ENCODE measurements at regions not wholly inside any gene's neighbourhood (a gene's known extent, or its start where the extent isn't known, plus 50 kb on each side); places are given as distances from the start of the nearest gene placed in this dataset.
A peak's percentile ranks its signal among the peaks of the same experiment; 100 is the strongest.

GRCh38 chr13:99803141-99803540 lies 168.4 kb downstream of the ZIC5 start:
- H3K9ac ChIP-seq (ENCODE audit: low read depth, low read length): no peak overlapping the region
- no peak overlapping the region for H3K4me3 ChIP-seq (ENCODE audit: low read depth, low read length)
- peaks cover 51% of the 10 kb centered on the region for H3K4me1 ChIP-seq (ENCODE audit: control insufficient read depth, insufficient read depth, low read length)
- H3K27ac ChIP-seq (ENCODE audit: low read depth, low read length): no peak overlapping the region
- H3K9me3 ChIP-seq (ENCODE audit: control insufficient read depth, insufficient read depth, low read length): no peaks in the 10 kb centered on the region
- no peaks in the 10 kb centered on the region for H3K27me3 ChIP-seq (ENCODE audit: control insufficient read depth, insufficient read depth, low read length)
- no peaks in the 10 kb centered on the region for H3K36me3 ChIP-seq (ENCODE audit: control insufficient read depth, insufficient read depth, low read length)

- no peaks in the 10 kb centered on the region for H3K9me3 ChIP-seq (ENCODE audit: control insufficient read depth, insufficient read depth, low read length)
- no peaks in the 10 kb centered on the region for H3K27me3 ChIP-seq (ENCODE audit: control insufficient read depth, insufficient read depth, low read length)
- peaks cover 58% of the 10 kb centered on the region for H3K4me1 ChIP-seq (ENCODE audit: control insufficient read depth, insufficient read depth, low read length)
- no peak overlapping the region for H3K27ac ChIP-seq (ENCODE audit: low read depth, low read length)
- H3K4me3 ChIP-seq (ENCODE audit: low read depth, low read length): no peak overlapping the region
- no peak overlapping the region for H3K9ac ChIP-seq (ENCODE audit: low read depth, low read length)
- H3K36me3 ChIP-seq (ENCODE audit: control insufficient read depth, insufficient read depth, low read length): no peaks in the 10 kb centered on the region
These were observed 169.2 kb downstream of the ZIC5 start for GRCh38 chr13:99802416-99802815.

- H3K27me3 ChIP-seq (ENCODE audit: control insufficient read depth, insufficient read depth, low read length): no peaks in the 10 kb centered on the region
- no peak overlapping the region for H3K4me3 ChIP-seq (ENCODE audit: low read depth, low read length)
- peaks cover 62% of the 10 kb centered on the region for H3K4me1 ChIP-seq (ENCODE audit: control insufficient read depth, insufficient read depth, low read length)
- H3K36me3 ChIP-seq (ENCODE audit: control insufficient read depth, insufficient read depth, low read length): no peaks in the 10 kb centered on the region
- H3K9me3 ChIP-seq (ENCODE audit: control insufficient read depth, insufficient read depth, low read length): no peaks in the 10 kb centered on the region
- no peak overlapping the region for H3K27ac ChIP-seq (ENCODE audit: low read depth, low read length)
- no peak overlapping the region for H3K9ac ChIP-seq (ENCODE audit: low read depth, low read length)
These were observed 170.6 kb downstream of the ZIC5 start for GRCh38 chr13:99800951-99801350.

GRCh38 chr13:99800011-99800410 lies 171.6 kb downstream of the ZIC5 start:
- no peaks in the 10 kb centered on the region for H3K9me3 ChIP-seq (ENCODE audit: control insufficient read depth, insufficient read depth, low read length)
- no peaks in the 10 kb centered on the region for H3K36me3 ChIP-seq (ENCODE audit: control insufficient read depth, insufficient read depth, low read length)
- peak overlapping the region; percentile 0 for H3K27ac ChIP-seq (ENCODE audit: low read depth, low read length)
- H3K4me1 ChIP-seq (ENCODE audit: control insufficient read depth, insufficient read depth, low read length): peaks cover 54% of the 10 kb centered on the region
- no peak overlapping the region for H3K9ac ChIP-seq (ENCODE audit: low read depth, low read length)
- no peaks in the 10 kb centered on the region for H3K27me3 ChIP-seq (ENCODE audit: control insufficient read depth, insufficient read depth, low read length)
- H3K4me3 ChIP-seq (ENCODE audit: low read depth, low read length): no peak overlapping the region

GRCh38 chr13:99798756-99799155 lies 172.8 kb downstream of the ZIC5 start:
- Histone ChIP-seq H3K9ac (ENCODE audit: low read depth, low read length) (no peak overlapping the region), H3K4me3 (ENCODE audit: low read depth, low read length) (no peak overlapping the region), H3K36me3 (ENCODE audit: control insufficient read depth, insufficient read depth, low read length) (no peaks in the 10 kb centered on the region), H3K27me3 (ENCODE audit: control insufficient read depth, insufficient read depth, low read length) (no peaks in the 10 kb centered on the region), H3K9me3 (ENCODE audit: control insufficient read depth, insufficient read depth, low read length) (no peaks in the 10 kb centered on the region), H3K4me1 (ENCODE audit: control insufficient read depth, insufficient read depth, low read length) (peaks cover 42% of the 10 kb centered on the region), H3K27ac (ENCODE audit: low read depth, low read length) (peak overlapping the region; percentile 91)

GRCh38 chr13:99797691-99798090 lies 173.9 kb downstream of the ZIC5 start:
- no peaks in the 10 kb centered on the region for H3K9me3 ChIP-seq (ENCODE audit: control insufficient read depth, insufficient read depth, low read length)
- H3K27ac ChIP-seq (ENCODE audit: low read depth, low read length): peak overlapping the region; percentile 91
- peaks cover 47% of the 10 kb centered on the region for H3K4me1 ChIP-seq (ENCODE audit: control insufficient read depth, insufficient read depth, low read length)
- H3K4me3 ChIP-seq (ENCODE audit: low read depth, low read length): peak overlapping the region; percentile 7; the same call in 1 of the 2 replicates
- no peaks in the 10 kb centered on the region for H3K36me3 ChIP-seq (ENCODE audit: control insufficient read depth, insufficient read depth, low read length)
- H3K9ac ChIP-seq (ENCODE audit: low read depth, low read length): no peak overlapping the region
- H3K27me3 ChIP-seq (ENCODE audit: control insufficient read depth, insufficient read depth, low read length): no peaks in the 10 kb centered on the region

GRCh38 chr13:99796175-99796819 lies 175.3 kb downstream of the ZIC5 start:
- H3K9me3 ChIP-seq (ENCODE audit: control insufficient read depth, insufficient read depth, low read length): no peaks in the 10 kb centered on the region
- no peak overlapping the region for H3K4me3 ChIP-seq (ENCODE audit: low read depth, low read length)
- no peaks in the 10 kb centered on the region for H3K27me3 ChIP-seq (ENCODE audit: control insufficient read depth, insufficient read depth, low read length)
- no peak overlapping the region for H3K27ac ChIP-seq (ENCODE audit: low read depth, low read length)
- no peak overlapping the region for H3K9ac ChIP-seq (ENCODE audit: low read depth, low read length)
- H3K36me3 ChIP-seq (ENCODE audit: control insufficient read depth, insufficient read depth, low read length): no peaks in the 10 kb centered on the region
- H3K4me1 ChIP-seq (ENCODE audit: control insufficient read depth, insufficient read depth, low read length): peaks cover 55% of the 10 kb centered on the region

GRCh38 chr13:99792079-99792921 lies 179.3 kb downstream of the ZIC5 start:
- H3K36me3 ChIP-seq (ENCODE audit: control insufficient read depth, insufficient read depth, low read length): no peaks in the 10 kb centered on the region
- no peak overlapping the region for H3K9ac ChIP-seq (ENCODE audit: low read depth, low read length)
- H3K9me3 ChIP-seq (ENCODE audit: control insufficient read depth, insufficient read depth, low read length): no peaks in the 10 kb centered on the region
- H3K4me1 ChIP-seq (ENCODE audit: control insufficient read depth, insufficient read depth, low read length): peaks cover 34% of the 10 kb centered on the region
- H3K27me3 ChIP-seq (ENCODE audit: control insufficient read depth, insufficient read depth, low read length): no peaks in the 10 kb centered on the region
- no peak overlapping the region for H3K27ac ChIP-seq (ENCODE audit: low read depth, low read length)
- H3K4me3 ChIP-seq (ENCODE audit: low read depth, low read length): no peak overlapping the region

GRCh38 chr13:99782669-99783068 lies 188.9 kb downstream of the ZIC5 start:
- no peak overlapping the region for H3K9ac ChIP-seq (ENCODE audit: low read depth, low read length)
- H3K9me3 ChIP-seq (ENCODE audit: control insufficient read depth, insufficient read depth, low read length): no peaks in the 10 kb centered on the region
- no peaks in the 10 kb centered on the region for H3K36me3 ChIP-seq (ENCODE audit: control insufficient read depth, insufficient read depth, low read length)
- H3K27ac ChIP-seq (ENCODE audit: low read depth, low read length): no peak overlapping the region
- no peak overlapping the region for H3K4me3 ChIP-seq (ENCODE audit: low read depth, low read length)
- no peaks in the 10 kb centered on the region for H3K27me3 ChIP-seq (ENCODE audit: control insufficient read depth, insufficient read depth, low read length)
- H3K4me1 ChIP-seq (ENCODE audit: control insufficient read depth, insufficient read depth, low read length): no peaks in the 10 kb centered on the region

GRCh38 chr13:99778500-99778899 lies 193.1 kb downstream of the ZIC5 start:
- no peaks in the 10 kb centered on the region for H3K9me3 ChIP-seq (ENCODE audit: control insufficient read depth, insufficient read depth, low read length)

GRCh38 chr13:99777873-99778272 lies 193.7 kb downstream of the ZIC5 start:
- no peak overlapping the region for H3K27ac ChIP-seq (ENCODE audit: low read depth, low read length)
- no peaks in the 10 kb centered on the region for H3K4me1 ChIP-seq (ENCODE audit: control insufficient read depth, insufficient read depth, low read length)
- H3K36me3 ChIP-seq (ENCODE audit: control insufficient read depth, insufficient read depth, low read length): no peaks in the 10 kb centered on the region
- no peaks in the 10 kb centered on the region for H3K9me3 ChIP-seq (ENCODE audit: control insufficient read depth, insufficient read depth, low read length)
- H3K9ac ChIP-seq (ENCODE audit: low read depth, low read length): no peak overlapping the region
- no peaks in the 10 kb centered on the region for H3K27me3 ChIP-seq (ENCODE audit: control insufficient read depth, insufficient read depth, low read length)
- no peak overlapping the region for H3K4me3 ChIP-seq (ENCODE audit: low read depth, low read length)

More at GRCh38 chr13:99778500-99778899, 193.1 kb downstream of the ZIC5 start:
- Histone ChIP-seq H3K4me1 (ENCODE audit: control insufficient read depth, insufficient read depth, low read length) (no peaks in the 10 kb centered on the region), H3K27me3 (ENCODE audit: control insufficient read depth, insufficient read depth, low read length) (no peaks in the 10 kb centered on the region), H3K9ac (ENCODE audit: low read depth, low read length) (no peak overlapping the region), H3K4me3 (ENCODE audit: low read depth, low read length) (no peak overlapping the region), H3K36me3 (ENCODE audit: control insufficient read depth, insufficient read depth, low read length) (no peaks in the 10 kb centered on the region), H3K27ac (ENCODE audit: low read depth, low read length) (no peak overlapping the region)
